Osteoblast (primary cell): ENCODE measurements at regions not wholly inside any gene's neighbourhood (a gene's known extent, or its start where the extent isn't known, plus 50 kb on each side); places are given as distances from the start of the nearest gene placed in this dataset.

ENCODE experiments used
- DNase-seq: peaks from one replicate; pipeline ENCODE4 v3.0.0; 2011; ENCODE audit warnings: low spot score, mixed read lengths; ENCODE audit not compliant: insufficient read length; ENCODE audit errors: missing footprints
- H2AFZ ChIP-seq: 2 replicates; pipeline ENCODE4 v1.6.0; 2011; ENCODE audit warnings: mild to moderate bottlenecking, low read length
- H3K27ac ChIP-seq: 2 replicates; pipeline ENCODE4 v1.5.1; 2011; ENCODE audit warnings: mild to moderate bottlenecking, low read depth, low read length, moderate library complexity
- H3K27me3 ChIP-seq: 2 replicates; pipeline ENCODE4 v1.6.0; 2012; ENCODE audit warnings: mild to moderate bottlenecking, control low read depth, inconsistent platforms, low read length, moderate library complexity; ENCODE audit not compliant: insufficient read depth
- H3K36me3 ChIP-seq: 2 replicates; pipeline ENCODE4 v1.5.1; 2011; ENCODE audit warnings: mild to moderate bottlenecking, low read length, control low read depth, moderate library complexity; ENCODE audit not compliant: insufficient read depth
- H3K4me1 ChIP-seq: 2 replicates; pipeline ENCODE4 v1.5.1; 2011; ENCODE audit warnings: mild to moderate bottlenecking, low read length, control low read depth, moderate library complexity; ENCODE audit not compliant: insufficient read depth
- H3K4me2 ChIP-seq: 2 replicates; pipeline ENCODE4 v1.6.0; 2011; ENCODE audit warnings: mild to moderate bottlenecking, low read length; ENCODE audit not compliant: insufficient read depth
- H3K4me3 ChIP-seq: fragments of 200-600 bp; sonication (generic); 3 replicates; pipeline ENCODE4 v1.5.1; 2012; ENCODE audit warnings: mild to moderate bottlenecking, low read length, inconsistent platforms; ENCODE audit not compliant: insufficient read depth
- H3K79me2 ChIP-seq: 2 replicates; pipeline ENCODE4 v1.6.0; 2012; ENCODE audit warnings: mild to moderate bottlenecking, low read length, control low read depth, inconsistent platforms; ENCODE audit not compliant: insufficient read depth
- H3K9me3 ChIP-seq: 2 replicates; pipeline ENCODE4 v1.5.1; 2011; ENCODE audit warnings: low read depth, low read length, control low read depth
- H4K20me1 ChIP-seq: 2 replicates; pipeline ENCODE4 v1.6.0; 2012; ENCODE audit warnings: mild to moderate bottlenecking, low read length, control low read depth; ENCODE audit not compliant: insufficient read depth
- CTCF ChIP-seq: IDR thresholded peaks from 2 replicates; pipeline ENCODE4 v1.5.1; 2011; ENCODE audit warnings: mild to moderate bottlenecking, low read depth, low read length, moderate library complexity; ENCODE audit errors: extremely low read depth

- no peak for DNase-seq
- H3K4me3 ChIP-seq, result no peak overlapping the region
- no peaks in the 10 kb centered on the region for H3K4me1 ChIP-seq
- no peak overlapping the region for H3K27ac ChIP-seq
- no peaks in the 10 kb centered on the region for H4K20me1 ChIP-seq
- TF ChIP-seq CTCF, result no peak
- no peaks in the 10 kb centered on the region for H3K79me2 ChIP-seq
- H2AFZ ChIP-seq, result no peak overlapping the region
- H3K9me3 ChIP-seq, result no peaks in the 10 kb centered on the region
- H3K4me2 ChIP-seq, result no peak overlapping the region
- H3K27me3 ChIP-seq, result no peaks in the 10 kb centered on the region
- H3K36me3 ChIP-seq, result no peaks in the 10 kb centered on the region
Observed at GRCh38 chr11:115869131-115869530, 364.9 kb upstream of the CADM1 start.

DNA sequence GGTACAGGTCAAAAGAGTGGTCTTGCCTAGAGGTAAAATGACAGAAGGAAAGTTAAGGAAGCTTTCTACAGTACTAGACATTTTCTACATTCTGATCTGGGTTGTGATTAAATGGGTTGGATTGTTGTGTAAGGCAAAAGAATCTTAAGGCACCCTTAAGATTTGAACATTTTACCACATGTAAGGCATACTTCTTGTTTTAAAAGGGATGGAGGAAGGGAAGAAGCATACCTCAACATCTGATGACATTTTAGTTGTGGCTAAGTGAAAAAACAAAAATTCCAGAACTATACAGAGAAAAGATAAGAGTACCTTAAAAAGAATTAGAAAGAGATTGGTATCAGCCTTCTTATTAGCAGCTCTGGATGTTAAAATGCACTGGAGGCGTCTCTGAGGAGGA, 356.0 kb upstream of the CADM1 start:
- Histone ChIP-seq H3K4me1 (no peaks in the 10 kb centered on the region), H3K9me3 (no peaks in the 10 kb centered on the region), H3K36me3 (no peaks in the 10 kb centered on the region), H3K4me3 (no peak overlapping the region), H3K79me2 (no peaks in the 10 kb centered on the region), H3K4me2 (no peak overlapping the region), H3K27me3 (no peaks in the 10 kb centered on the region), H2AFZ (no peak overlapping the region), H4K20me1 (no peaks in the 10 kb centered on the region), H3K27ac (no peak overlapping the region)
- TF ChIP-seq CTCF, result no peak
- DNase-seq, result no peak

GRCh38 chr11:115848611-115849010, 344.4 kb upstream of the CADM1 start:
- Histone ChIP-seq H4K20me1 (no peaks in the 10 kb centered on the region), H2AFZ (no peak overlapping the region), H3K36me3 (no peaks in the 10 kb centered on the region), H3K4me3 (no peak overlapping the region), H3K4me1 (no peaks in the 10 kb centered on the region), H3K27me3 (no peaks in the 10 kb centered on the region), H3K79me2 (no peaks in the 10 kb centered on the region), H3K4me2 (no peak overlapping the region), H3K9me3 (no peaks in the 10 kb centered on the region), H3K27ac (no peak overlapping the region)
- DNase-seq, result no peak
- no peak for TF ChIP-seq CTCF

DNA sequence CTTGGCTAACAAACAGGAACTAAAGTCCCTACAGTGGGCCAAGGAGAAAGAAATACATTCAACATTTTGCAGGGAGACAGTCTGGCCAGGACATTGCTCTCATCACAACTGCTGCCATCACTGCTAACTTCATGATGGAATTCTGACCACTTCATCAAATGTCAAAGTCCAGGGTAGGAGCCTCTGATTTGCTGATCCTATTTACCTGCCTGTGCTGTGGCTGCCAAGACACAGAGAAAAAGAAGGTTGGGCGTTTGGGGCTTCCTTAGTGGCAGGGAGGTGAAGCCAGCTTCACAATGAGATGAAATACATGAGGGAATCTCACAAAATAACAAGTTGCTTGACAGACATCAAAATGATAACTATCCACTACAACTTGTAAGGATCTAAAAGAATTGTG, 343.9 kb upstream of the CADM1 start:
- no peak overlapping the region for H3K27ac ChIP-seq
- H4K20me1 ChIP-seq, result no peaks in the 10 kb centered on the region
- H3K4me2 ChIP-seq, result no peak overlapping the region
- H3K79me2 ChIP-seq, result no peaks in the 10 kb centered on the region
- H3K27me3 ChIP-seq, result no peaks in the 10 kb centered on the region
- H3K4me1 ChIP-seq, result no peaks in the 10 kb centered on the region
- DNase-seq, result no peak
- TF ChIP-seq CTCF, result no peak
- no peak overlapping the region for H3K4me3 ChIP-seq
- H3K36me3 ChIP-seq, result no peaks in the 10 kb centered on the region
- H2AFZ ChIP-seq, result no peak overlapping the region
- no peaks in the 10 kb centered on the region for H3K9me3 ChIP-seq
